SU-DHL-6 (cell line): ENCODE measurements at regions not wholly inside any gene's neighbourhood (a gene's known extent, or its start where the extent isn't known, plus 50 kb on each side); places are given as distances from the start of the nearest gene placed in this dataset.

Experiments
- CTCF ChIP-seq: fragments of 200-600 bp; sonication (generic); IDR thresholded peaks from one replicate; pipeline ENCODE4 v1.5.1; 2017; ENCODE audit warnings: antibody characterized with exemption, mild to moderate bottlenecking, low read length, moderate library complexity; ENCODE audit not compliant: insufficient read depth, poor library complexity, severe bottlenecking
- EZH2phosphoT487 ChIP-seq: fragments of 200-600 bp; sonication (generic), shearing (Covaris generic); conservative IDR thresholded peaks from 2 replicates; pipeline ENCODE4 v1.6.1; 2018; ENCODE audit warnings: mild to moderate bottlenecking, antibody characterized with exemption, low read length, moderate library complexity, mixed read lengths

GRCh38 chr4:137655302-137655701 is 123.0 kb upstream of the PCDH18 start:
- no peak for TF ChIP-seq CTCF
- TF ChIP-seq EZH2phosphoT487: no peak
